ENCODE measurements at regions not wholly inside any gene's neighbourhood (a gene's known extent, or its start where the extent isn't known, plus 50 kb on each side); places are given as distances from the start of the nearest gene placed in this dataset.
A peak's percentile ranks its signal among the peaks of the same experiment; 100 is the strongest.
"Not testable (repeated sequence)": the region's sequence is repeated elsewhere in the genome, so short reads cannot be mapped to it uniquely, and the experiment has no call there.

DNA sequence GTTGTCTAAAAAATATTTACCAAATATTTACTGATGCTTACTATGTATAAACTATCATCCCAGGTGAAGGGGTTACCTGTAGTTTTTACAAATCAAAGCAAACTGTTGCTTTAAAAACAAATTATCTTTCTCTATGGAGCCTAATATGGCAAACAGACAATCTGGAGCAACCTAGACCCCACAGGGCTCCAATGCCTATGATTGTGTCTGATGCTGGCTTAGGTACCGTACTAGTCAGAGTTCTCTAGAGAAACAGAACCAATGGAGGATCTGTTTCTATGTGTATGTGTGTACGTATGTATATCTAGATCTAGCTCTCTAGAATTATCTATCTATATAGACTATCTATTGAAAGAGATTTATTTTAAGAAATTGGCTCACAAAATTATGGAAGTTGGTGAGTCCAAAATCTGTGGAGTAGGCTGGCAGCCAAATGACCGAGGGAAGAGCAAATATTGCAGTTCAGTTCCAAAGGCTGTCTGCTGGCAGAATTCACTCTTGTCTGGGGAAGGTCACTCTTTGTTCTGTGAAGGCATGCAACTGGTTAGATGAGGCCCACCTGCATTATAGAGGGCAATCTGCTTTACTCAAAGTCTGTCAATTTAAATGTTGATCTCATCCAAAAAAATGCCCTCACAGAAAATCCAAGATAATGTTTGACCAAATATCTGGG lies 127.1 kb upstream of the ENPEP start:
- TF ChIP-seq, protein P1, sequence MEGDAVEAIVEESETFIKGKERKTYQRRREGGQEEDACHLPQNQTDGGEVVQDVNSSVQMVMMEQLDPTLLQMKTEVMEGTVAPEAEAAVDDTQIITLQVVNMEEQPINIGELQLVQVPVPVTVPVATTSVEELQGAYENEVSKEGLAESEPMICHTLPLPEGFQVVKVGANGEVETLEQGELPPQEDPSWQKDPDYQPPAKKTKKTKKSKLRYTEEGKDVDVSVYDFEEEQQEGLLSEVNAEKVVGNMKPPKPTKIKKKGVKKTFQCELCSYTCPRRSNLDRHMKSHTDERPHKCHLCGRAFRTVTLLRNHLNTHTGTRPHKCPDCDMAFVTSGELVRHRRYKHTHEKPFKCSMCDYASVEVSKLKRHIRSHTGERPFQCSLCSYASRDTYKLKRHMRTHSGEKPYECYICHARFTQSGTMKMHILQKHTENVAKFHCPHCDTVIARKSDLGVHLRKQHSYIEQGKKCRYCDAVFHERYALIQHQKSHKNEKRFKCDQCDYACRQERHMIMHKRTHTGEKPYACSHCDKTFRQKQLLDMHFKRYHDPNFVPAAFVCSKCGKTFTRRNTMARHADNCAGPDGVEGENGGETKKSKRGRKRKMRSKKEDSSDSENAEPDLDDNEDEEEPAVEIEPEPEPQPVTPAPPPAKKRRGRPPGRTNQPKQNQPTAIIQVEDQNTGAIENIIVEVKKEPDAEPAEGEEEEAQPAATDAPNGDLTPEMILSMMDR (IDR thresholded peaks at IDR 0.05; ENCODE audit: low read length, missing control alignments): no peak
- no peak overlapping the region for H3K4me3 ChIP-seq (replicated peaks; ENCODE audit: low read depth, low read length)
- DNase-seq (ENCODE audit: low read depth): no peak

DNA sequence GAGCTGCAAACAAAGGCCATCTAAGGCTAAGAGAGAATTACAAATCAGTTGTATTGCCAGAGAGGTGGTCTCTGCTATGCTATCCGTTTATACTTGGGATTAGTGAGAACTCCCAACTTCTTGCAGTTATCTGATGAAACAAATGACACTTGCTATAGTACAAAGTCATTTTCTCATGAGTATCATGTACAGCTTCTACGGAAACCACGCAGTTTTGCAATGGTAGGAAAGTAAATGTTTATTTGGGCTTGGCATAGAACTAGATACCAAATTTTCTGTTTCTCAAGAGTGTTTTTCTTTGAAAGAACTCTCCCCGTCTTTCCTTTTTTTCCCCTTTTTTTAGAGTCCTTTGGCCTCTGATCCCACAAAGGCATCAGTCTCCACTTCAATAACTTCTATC lies 128.2 kb upstream of the ENPEP start:
- no peak overlapping the region for H3K4me3 ChIP-seq (replicated peaks; ENCODE audit: low read depth, low read length)
- no peak for DNase-seq (ENCODE audit: low read depth)
- TF ChIP-seq, protein P1 (IDR thresholded peaks at IDR 0.05; ENCODE audit: low read length, missing control alignments): no peak

DNA sequence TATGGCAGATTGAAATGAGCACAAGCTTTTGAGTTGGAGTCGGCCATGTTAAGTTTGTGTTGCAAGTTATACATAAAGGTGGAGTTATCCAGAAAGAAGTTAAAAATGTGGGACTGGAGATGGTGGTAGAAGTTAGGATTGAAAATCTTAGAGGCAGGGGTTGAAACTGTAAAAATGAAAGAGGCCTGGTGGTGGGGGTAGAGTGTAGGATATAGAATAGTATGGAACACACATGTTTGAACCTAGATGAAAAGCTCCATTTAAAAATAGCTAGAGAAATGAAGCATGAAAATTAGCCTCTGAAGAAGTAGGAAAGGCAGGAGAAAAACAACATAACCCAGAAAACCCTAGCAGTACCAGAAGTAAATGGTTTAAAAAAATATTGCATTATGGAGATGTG lies 131.8 kb upstream of the ENPEP start:
- TF ChIP-seq, protein P1 (IDR thresholded peaks at IDR 0.05; ENCODE audit: low read length, missing control alignments): peak; percentile 17
- no peak overlapping the region for H3K4me3 ChIP-seq (replicated peaks; ENCODE audit: low read depth, low read length)
- peak; percentile 11 for DNase-seq (ENCODE audit: low read depth)

DNA sequence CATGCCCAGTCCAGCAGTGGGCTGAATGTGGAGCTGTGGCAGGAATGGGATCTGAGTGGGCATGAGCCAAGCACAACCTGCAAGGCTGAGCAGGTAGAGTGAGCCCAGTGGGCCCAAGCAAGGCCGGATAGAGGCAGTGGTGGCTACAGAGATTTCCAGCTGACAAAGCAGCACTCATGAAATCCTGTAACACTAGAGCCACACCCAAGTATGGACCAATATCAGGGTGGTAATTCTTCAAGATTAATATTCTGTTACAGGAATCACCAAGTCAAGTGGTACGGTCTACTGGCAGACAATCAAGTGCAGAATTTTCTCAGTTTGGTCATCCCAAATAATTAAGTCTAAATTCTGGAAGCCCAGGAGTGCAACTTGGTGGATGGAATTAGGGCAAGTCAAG lies 132.4 kb upstream of the ENPEP start:
- no peak for DNase-seq (ENCODE audit: low read depth)
- TF ChIP-seq, protein P1 (IDR thresholded peaks at IDR 0.05; ENCODE audit: low read length, missing control alignments): no peak
- no peak overlapping the region for H3K4me3 ChIP-seq (replicated peaks; ENCODE audit: low read depth, low read length)

DNA sequence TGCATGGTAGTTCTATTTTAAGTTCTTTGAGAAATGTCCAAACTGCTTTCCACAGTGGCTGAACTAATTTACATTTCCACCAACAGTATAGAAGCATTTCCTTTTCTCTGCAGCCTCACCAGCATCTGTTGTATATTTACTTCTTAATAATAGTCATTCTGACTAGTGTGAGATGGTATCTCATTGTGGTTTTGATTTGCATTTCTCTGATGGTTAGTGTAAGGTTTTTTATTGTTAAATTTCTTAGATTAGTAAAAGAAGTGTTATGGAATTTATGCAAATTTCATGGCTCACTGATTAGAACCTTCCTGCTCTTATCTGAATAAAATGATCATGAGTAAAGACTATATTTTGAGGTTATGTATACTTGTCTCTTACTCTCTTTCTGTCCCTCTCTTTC lies 134.8 kb upstream of the ENPEP start:
- not testable (repeated sequence) for DNase-seq (ENCODE audit: low read depth); H3K4me3 ChIP-seq (replicated peaks; ENCODE audit: low read depth, low read length)

DNA sequence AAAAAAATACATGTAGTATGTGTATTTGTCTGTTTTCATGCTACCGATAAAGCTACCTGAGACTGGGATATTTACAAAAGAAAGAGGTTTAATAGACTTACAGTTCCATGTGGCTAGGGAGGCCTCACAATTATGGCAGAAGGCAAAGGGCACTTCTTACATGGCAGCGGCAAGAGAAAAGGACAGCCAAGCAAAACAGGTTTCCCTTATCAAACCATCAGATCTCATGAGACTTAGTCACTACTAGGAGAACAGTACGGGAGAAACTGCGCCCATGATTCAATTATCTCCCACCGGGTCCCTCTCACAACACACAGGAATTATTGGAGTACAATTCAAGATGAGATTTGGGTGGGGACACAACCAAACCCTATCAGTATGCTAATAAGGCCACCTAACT lies 137.0 kb upstream of the ELOVL6 start:
- no peak for DNase-seq (ENCODE audit: low read depth)
- TF ChIP-seq, protein P1 (IDR thresholded peaks at IDR 0.05; ENCODE audit: low read length, missing control alignments): no peak
- no peak overlapping the region for H3K4me3 ChIP-seq (replicated peaks; ENCODE audit: low read depth, low read length)

DNA sequence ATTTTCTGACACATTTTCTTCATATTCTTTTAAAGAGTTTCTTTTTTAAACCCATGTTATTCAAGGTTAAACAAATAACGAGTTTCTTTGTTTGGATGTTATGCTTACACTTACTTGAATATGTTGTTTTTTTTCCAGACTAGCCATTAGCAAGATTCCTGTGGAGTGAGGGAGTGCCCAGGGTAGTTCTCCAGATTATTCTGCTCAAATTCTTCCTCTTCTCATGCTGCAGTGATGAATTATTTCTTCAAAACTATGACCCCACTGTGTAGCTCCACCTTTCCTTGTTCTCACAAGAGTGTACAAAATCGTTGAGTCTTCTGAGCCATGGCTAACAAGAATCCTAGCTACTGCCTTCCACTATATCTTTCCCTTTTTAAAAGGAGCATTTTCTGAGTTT lies 134.1 kb upstream of the ELOVL6 start:
- no peak overlapping the region for H3K4me3 ChIP-seq (replicated peaks; ENCODE audit: low read depth, low read length)
- TF ChIP-seq, protein P1 (IDR thresholded peaks at IDR 0.05; ENCODE audit: low read length, missing control alignments): no peak
- no peak for DNase-seq (ENCODE audit: low read depth)

DNA sequence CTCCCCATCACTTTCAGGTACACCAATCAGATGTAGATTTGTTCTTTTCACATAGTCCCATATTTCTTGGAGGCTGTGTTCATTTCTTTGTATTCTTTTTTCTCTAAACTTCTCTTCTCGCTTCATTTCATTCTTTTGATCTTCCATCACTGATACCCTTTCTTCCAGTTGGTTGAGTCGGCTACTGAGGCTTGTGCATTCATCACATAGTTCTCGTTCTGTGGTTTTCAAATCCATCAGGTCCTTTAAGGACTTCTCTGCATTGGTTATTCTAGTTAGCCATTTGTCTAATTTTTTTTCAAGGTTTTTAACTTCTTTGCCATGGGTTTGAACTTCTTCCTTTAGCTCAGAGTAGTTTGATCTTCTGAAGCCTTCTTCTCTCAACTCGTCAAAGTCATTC lies 128.0 kb upstream of the ELOVL6 start:
- H3K4me3 ChIP-seq (replicated peaks; ENCODE audit: low read depth, low read length); DNase-seq (ENCODE audit: low read depth): not testable (repeated sequence)
